KOPT-K1 (cell line): ENCODE measurements at regions not wholly inside any gene's neighbourhood (a gene's known extent, or its start where the extent isn't known, plus 50 kb on each side); places are given as distances from the start of the nearest gene placed in this dataset.
"Not testable (repeated sequence)": the region's sequence is repeated elsewhere in the genome, so short reads cannot be mapped to it uniquely, and the experiment has no call there.

Experiments
- H3K27ac ChIP-seq: fragments of 200-600 bp; sonication (generic); 2 replicates; pipeline ENCODE4 v1.5.1; 2016; ENCODE audit warnings: antibody characterized with exemption, mild to moderate bottlenecking, low read depth, low read length; ENCODE audit not compliant: poor library complexity, severe bottlenecking
- H3K36me3 ChIP-seq: fragments of 200-600 bp; sonication (generic); 2 replicates; pipeline ENCODE4 v1.5.1; 2017; ENCODE audit warnings: antibody characterized with exemption, mild to moderate bottlenecking, low read length, moderate library complexity; ENCODE audit not compliant: insufficient read depth
- H3K9me3 ChIP-seq: fragments of 200-600 bp; sonication (generic); 2 replicates; pipeline ENCODE4 v1.5.1; 2017; ENCODE audit warnings: antibody characterized with exemption, low read length, mild to moderate bottlenecking; ENCODE audit not compliant: insufficient read depth, poor library complexity, severe bottlenecking

GRCh38 chr17:33567223-33567622 is 274.1 kb upstream of the ASIC2 start:
- H3K36me3 ChIP-seq, result no peaks in the 10 kb centered on the region
- no peak overlapping the region for H3K27ac ChIP-seq
- no peaks in the 10 kb centered on the region for H3K9me3 ChIP-seq

GRCh38 chr17:33572615-33573014 is 279.5 kb upstream of the ASIC2 start:
- no peak overlapping the region for H3K27ac ChIP-seq

GRCh38 chr17:33574942-33575445 is 281.9 kb upstream of the ASIC2 start:
- H3K9me3 ChIP-seq, result no peaks in the 10 kb centered on the region
- no peaks in the 10 kb centered on the region for H3K36me3 ChIP-seq
- no peak overlapping the region for H3K27ac ChIP-seq

More at GRCh38 chr17:33572615-33573014, 279.5 kb upstream of the ASIC2 start:
- H3K36me3 ChIP-seq, result no peaks in the 10 kb centered on the region
- no peaks in the 10 kb centered on the region for H3K9me3 ChIP-seq

GRCh38 chr17:33579740-33580139 is 286.6 kb upstream of the ASIC2 start:
- not testable (repeated sequence) for H3K9me3 ChIP-seq, H3K27ac ChIP-seq, H3K36me3 ChIP-seq

- Histone ChIP-seq H3K36me3 (no peaks in the 10 kb centered on the region), H3K27ac (no peak overlapping the region), H3K9me3 (no peaks in the 10 kb centered on the region)
These were observed 287.1 kb upstream of the ASIC2 start for GRCh38 chr17:33580215-33580614.

- no peak overlapping the region for H3K27ac ChIP-seq
- H3K36me3 ChIP-seq, result no peaks in the 10 kb centered on the region
These were observed 289.6 kb upstream of the ASIC2 start for GRCh38 chr17:33582661-33583060.

GRCh38 chr17:33583518-33584417 is 290.7 kb upstream of the ASIC2 start:
- Histone ChIP-seq H3K9me3 (no peaks in the 10 kb centered on the region), H3K27ac (no peak overlapping the region), H3K36me3 (no peaks in the 10 kb centered on the region)

More at GRCh38 chr17:33582661-33583060, 289.6 kb upstream of the ASIC2 start:
- no peaks in the 10 kb centered on the region for H3K9me3 ChIP-seq

- Histone ChIP-seq H3K27ac (no peak overlapping the region), H3K36me3 (no peaks in the 10 kb centered on the region), H3K9me3 (no peaks in the 10 kb centered on the region)
These were observed 300.9 kb upstream of the ASIC2 start for GRCh38 chr17:33593991-33594390.

- Histone ChIP-seq H3K36me3 (no peaks in the 10 kb centered on the region), H3K9me3 (no peaks in the 10 kb centered on the region), H3K27ac (no peak overlapping the region)
These were observed 302.7 kb upstream of the ASIC2 start for GRCh38 chr17:33595828-33596227.

- H3K27ac ChIP-seq, result no peak overlapping the region
- H3K9me3 ChIP-seq, result no peaks in the 10 kb centered on the region
- H3K36me3 ChIP-seq, result no peaks in the 10 kb centered on the region
These were observed 303.8 kb upstream of the ASIC2 start for GRCh38 chr17:33596899-33597298.

- H3K27ac ChIP-seq, result no peak overlapping the region
- no peaks in the 10 kb centered on the region for H3K36me3 ChIP-seq
- no peaks in the 10 kb centered on the region for H3K9me3 ChIP-seq
These were observed 305.7 kb upstream of the ASIC2 start for GRCh38 chr17:33598797-33599196.

- H3K36me3 ChIP-seq, result no peaks in the 10 kb centered on the region
- H3K9me3 ChIP-seq, result no peaks in the 10 kb centered on the region
- no peak overlapping the region for H3K27ac ChIP-seq
These were observed 309.9 kb upstream of the ASIC2 start for GRCh38 chr17:33602981-33603380.

- H3K36me3 ChIP-seq, result no peaks in the 10 kb centered on the region
These were observed 310.7 kb upstream of the ASIC2 start for GRCh38 chr17:33603789-33604188.

GRCh38 chr17:33611532-33611931 is 318.4 kb upstream of the ASIC2 start:
- Histone ChIP-seq H3K36me3 (no peaks in the 10 kb centered on the region), H3K9me3 (no peaks in the 10 kb centered on the region), H3K27ac (no peak overlapping the region)

More at GRCh38 chr17:33603789-33604188, 310.7 kb upstream of the ASIC2 start:
- no peaks in the 10 kb centered on the region for H3K9me3 ChIP-seq
- no peak overlapping the region for H3K27ac ChIP-seq

GRCh38 chr17:33615861-33616260 is 322.8 kb upstream of the ASIC2 start:
- Histone ChIP-seq H3K27ac (no peak overlapping the region), H3K36me3 (no peaks in the 10 kb centered on the region)

GRCh38 chr17:33623841-33624240 is 330.7 kb upstream of the ASIC2 start:
- no peaks in the 10 kb centered on the region for H3K9me3 ChIP-seq
- no peak overlapping the region for H3K27ac ChIP-seq
- no peaks in the 10 kb centered on the region for H3K36me3 ChIP-seq

More at GRCh38 chr17:33615861-33616260, 322.8 kb upstream of the ASIC2 start:
- H3K9me3 ChIP-seq, result no peaks in the 10 kb centered on the region
